ENCODE measurements at regions not wholly inside any gene's neighbourhood (a gene's known extent, or its start where the extent isn't known, plus 50 kb on each side); places are given as distances from the start of the nearest gene placed in this dataset.

- Histone ChIP-seq H4K91ac (ENCODE audit: low read length) (no peak overlapping the region), H3K4me2 (ENCODE audit: low read length, poor library complexity, severe bottlenecking) (no peak overlapping the region), H3K27me3 (ENCODE audit: control insufficient read depth in 1 of 2, insufficient read depth in 1 of 2, low read length in 2 of 2) (no peaks in the 10 kb centered on the region), H3K23ac (ENCODE audit: low read length in 2 of 2) (no peak overlapping the region), H3K4me1 (ENCODE audit: control insufficient read depth, insufficient read depth, low read depth, low read length) (no peaks in the 10 kb centered on the region), H2BK120ac (ENCODE audit: low read depth, low read length) (no peak overlapping the region), H3K36me3 (ENCODE audit: control insufficient read depth in 1 of 2, insufficient read depth in 2 of 2, low read depth in 1 of 2, low read length in 2 of 2) (no peaks in the 10 kb centered on the region), H3K18ac (ENCODE audit: low read depth in 1 of 2, low read length in 2 of 2) (no peak overlapping the region), H3K14ac (ENCODE audit: low read length in 2 of 2) (no peak overlapping the region), H3K27ac (ENCODE audit: low read length, poor library complexity, severe bottlenecking) (no peak overlapping the region), H4K8ac (ENCODE audit: low read length) (no peak overlapping the region), H3K4me3 (ENCODE audit: insufficient read depth in 1 of 2, low read depth in 1 of 2, low read length in 2 of 2) (no peak overlapping the region), H2BK12ac (ENCODE audit: low read length in 2 of 2) (no peak overlapping the region), H3K9ac (ENCODE audit: low read length) (no peak overlapping the region), H3K79me1 (replicated peaks; ENCODE audit: low read length, poor library complexity, severe bottlenecking) (no peaks in the 10 kb centered on the region), H2BK15ac (ENCODE audit: low read depth, poor library complexity, severe bottlenecking) (no peak overlapping the region), H2AK5ac (ENCODE audit: low read length, severe bottlenecking) (no peak overlapping the region), H3K9me3 (ENCODE audit: control insufficient read depth, low read length) (no peaks in the 10 kb centered on the region), H2AFZ (ENCODE audit: low read depth, low read length) (no peak overlapping the region), H3K4ac (ENCODE audit: low read depth in 1 of 2, low read length in 2 of 2) (no peak overlapping the region), H2BK5ac (ENCODE audit: low read depth, low read length, poor library complexity, severe bottlenecking) (no peak overlapping the region)
- no peak for DNase-seq
- whole genome bisulfite sequencing: 74% methylated on average over 2 of the region's 2 CpGs
These were observed 229.4 kb upstream of the SUCLG2 start for GRCh38 chr3:67883766-67884165.

- Histone ChIP-seq H2BK12ac (ENCODE audit: low read length in 2 of 2) (no peak overlapping the region), H3K27ac (ENCODE audit: low read length, poor library complexity, severe bottlenecking) (no peak overlapping the region), H3K9ac (ENCODE audit: low read length) (no peak overlapping the region), H3K18ac (ENCODE audit: low read depth in 1 of 2, low read length in 2 of 2) (no peak overlapping the region), H3K4me1 (ENCODE audit: control insufficient read depth, insufficient read depth, low read depth, low read length) (no peaks in the 10 kb centered on the region), H3K4me2 (ENCODE audit: low read length, poor library complexity, severe bottlenecking) (no peak overlapping the region), H4K8ac (ENCODE audit: low read length) (no peak overlapping the region), H3K4me3 (ENCODE audit: insufficient read depth in 1 of 2, low read depth in 1 of 2, low read length in 2 of 2) (no peak overlapping the region), H3K14ac (ENCODE audit: low read length in 2 of 2) (no peak overlapping the region), H2AK5ac (ENCODE audit: low read length, severe bottlenecking) (no peak overlapping the region), H3K36me3 (ENCODE audit: control insufficient read depth in 1 of 2, insufficient read depth in 2 of 2, low read depth in 1 of 2, low read length in 2 of 2) (no peaks in the 10 kb centered on the region), H2BK120ac (ENCODE audit: low read depth, low read length) (no peak overlapping the region), H3K27me3 (ENCODE audit: control insufficient read depth in 1 of 2, insufficient read depth in 1 of 2, low read length in 2 of 2) (no peaks in the 10 kb centered on the region), H2AFZ (ENCODE audit: low read depth, low read length) (no peak overlapping the region), H4K91ac (ENCODE audit: low read length) (no peak overlapping the region), H2BK15ac (ENCODE audit: low read depth, poor library complexity, severe bottlenecking) (no peak overlapping the region), H3K4ac (ENCODE audit: low read depth in 1 of 2, low read length in 2 of 2) (no peak overlapping the region), H3K9me3 (ENCODE audit: control insufficient read depth, low read length) (no peaks in the 10 kb centered on the region), H2BK5ac (ENCODE audit: low read depth, low read length, poor library complexity, severe bottlenecking) (no peak overlapping the region), H3K23ac (ENCODE audit: low read length in 2 of 2) (no peak overlapping the region), H3K79me1 (replicated peaks; ENCODE audit: low read length, poor library complexity, severe bottlenecking) (no peaks in the 10 kb centered on the region)
- no peak for DNase-seq
- whole genome bisulfite sequencing: 67% methylated on average over 4 of the region's 5 CpGs
These were observed 228.6 kb upstream of the SUCLG2 start for GRCh38 chr3:67882981-67883380.

DNA sequence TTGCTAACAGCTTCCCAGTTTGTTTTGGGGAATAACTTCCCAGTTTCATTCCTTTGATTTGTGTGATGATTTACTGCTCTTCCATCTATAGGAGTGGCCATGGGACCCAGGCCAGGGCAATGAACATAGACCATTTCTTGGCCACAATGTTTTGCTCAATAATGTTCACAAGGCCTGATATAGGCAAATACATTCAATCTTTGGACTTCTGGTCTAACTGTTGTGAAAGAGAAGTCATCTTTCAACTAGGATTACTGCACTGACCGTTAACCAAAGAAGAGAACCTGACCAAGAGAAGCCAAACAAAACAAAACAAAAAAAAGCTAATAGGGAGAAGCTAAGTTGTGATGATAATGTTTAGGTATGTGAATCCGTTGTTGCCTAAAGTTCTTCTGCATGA, 221.8 kb upstream of the SUCLG2 start:
- Histone ChIP-seq H3K4me3 (ENCODE audit: insufficient read depth in 1 of 2, low read depth in 1 of 2, low read length in 2 of 2) (no peak overlapping the region), H2BK12ac (ENCODE audit: low read length in 2 of 2) (no peak overlapping the region), H2BK5ac (ENCODE audit: low read depth, low read length, poor library complexity, severe bottlenecking) (no peak overlapping the region), H3K27ac (ENCODE audit: low read length, poor library complexity, severe bottlenecking) (no peak overlapping the region), H3K23ac (ENCODE audit: low read length in 2 of 2) (no peak overlapping the region), H3K9me3 (ENCODE audit: control insufficient read depth, low read length) (no peaks in the 10 kb centered on the region), H4K91ac (ENCODE audit: low read length) (no peak overlapping the region), H2AK5ac (ENCODE audit: low read length, severe bottlenecking) (no peak overlapping the region), H3K4me2 (ENCODE audit: low read length, poor library complexity, severe bottlenecking) (no peak overlapping the region), H3K27me3 (ENCODE audit: control insufficient read depth in 1 of 2, insufficient read depth in 1 of 2, low read length in 2 of 2) (no peaks in the 10 kb centered on the region), H3K18ac (ENCODE audit: low read depth in 1 of 2, low read length in 2 of 2) (no peak overlapping the region), H3K4me1 (ENCODE audit: control insufficient read depth, insufficient read depth, low read depth, low read length) (no peaks in the 10 kb centered on the region), H3K4ac (ENCODE audit: low read depth in 1 of 2, low read length in 2 of 2) (no peak overlapping the region), H3K9ac (ENCODE audit: low read length) (no peak overlapping the region), H2BK15ac (ENCODE audit: low read depth, poor library complexity, severe bottlenecking) (no peak overlapping the region), H3K79me1 (replicated peaks; ENCODE audit: low read length, poor library complexity, severe bottlenecking) (no peaks in the 10 kb centered on the region), H2AFZ (ENCODE audit: low read depth, low read length) (no peak overlapping the region), H4K8ac (ENCODE audit: low read length) (no peak overlapping the region), H3K14ac (ENCODE audit: low read length in 2 of 2) (no peak overlapping the region), H3K36me3 (ENCODE audit: control insufficient read depth in 1 of 2, insufficient read depth in 2 of 2, low read depth in 1 of 2, low read length in 2 of 2) (no peaks in the 10 kb centered on the region), H2BK120ac (ENCODE audit: low read depth, low read length) (no peak overlapping the region)
- WGBS: 100% methylated on average over 1 of the region's 2 CpGs
- DNase-seq: peak; percentile 13

GRCh38 chr3:67875858-67876257, 221.4 kb upstream of the SUCLG2 start:
- no peak overlapping the region for H3K4ac ChIP-seq (ENCODE audit: low read depth in 1 of 2, low read length in 2 of 2)
- H2AK5ac ChIP-seq (ENCODE audit: low read length, severe bottlenecking): no peak overlapping the region
- no peak overlapping the region for H3K14ac ChIP-seq (ENCODE audit: low read length in 2 of 2)
- no peak overlapping the region for H3K4me2 ChIP-seq (ENCODE audit: low read length, poor library complexity, severe bottlenecking)
- no peaks in the 10 kb centered on the region for H3K36me3 ChIP-seq (ENCODE audit: control insufficient read depth in 1 of 2, insufficient read depth in 2 of 2, low read depth in 1 of 2, low read length in 2 of 2)
- no peaks in the 10 kb centered on the region for H3K4me1 ChIP-seq (ENCODE audit: control insufficient read depth, insufficient read depth, low read depth, low read length)
- no peak overlapping the region for H3K27ac ChIP-seq (ENCODE audit: low read length, poor library complexity, severe bottlenecking)
- no peaks in the 10 kb centered on the region for H3K9me3 ChIP-seq (ENCODE audit: control insufficient read depth, low read length)
- H3K27me3 ChIP-seq (ENCODE audit: control insufficient read depth in 1 of 2, insufficient read depth in 1 of 2, low read length in 2 of 2): no peaks in the 10 kb centered on the region
- no peak overlapping the region for H2BK5ac ChIP-seq (ENCODE audit: low read depth, low read length, poor library complexity, severe bottlenecking)
- no peak overlapping the region for H3K9ac ChIP-seq (ENCODE audit: low read length)
- H3K23ac ChIP-seq (ENCODE audit: low read length in 2 of 2): no peak overlapping the region
- H2BK15ac ChIP-seq (ENCODE audit: low read depth, poor library complexity, severe bottlenecking): no peak overlapping the region
- no peak overlapping the region for H2AFZ ChIP-seq (ENCODE audit: low read depth, low read length)
- H3K79me1 ChIP-seq (replicated peaks; ENCODE audit: low read length, poor library complexity, severe bottlenecking): no peaks in the 10 kb centered on the region
- no peak overlapping the region for H2BK12ac ChIP-seq (ENCODE audit: low read length in 2 of 2)
- H3K18ac ChIP-seq (ENCODE audit: low read depth in 1 of 2, low read length in 2 of 2): no peak overlapping the region
- DNase-seq: peak; percentile 9
- no peak overlapping the region for H4K8ac ChIP-seq (ENCODE audit: low read length)
- 76% methylated on average over 3 of the region's 3 CpGs for WGBS
- no peak overlapping the region for H3K4me3 ChIP-seq (ENCODE audit: insufficient read depth in 1 of 2, low read depth in 1 of 2, low read length in 2 of 2)
- no peak overlapping the region for H4K91ac ChIP-seq (ENCODE audit: low read length)
- no peak overlapping the region for H2BK120ac ChIP-seq (ENCODE audit: low read depth, low read length)
